B cell (primary cell): ENCODE measurements at regions not wholly inside any gene's neighbourhood (a gene's known extent, or its start where the extent isn't known, plus 50 kb on each side); places are given as distances from the start of the nearest gene placed in this dataset.

Experiments
- CTCF ChIP-seq: fragments of 200-600 bp; IDR thresholded peaks from one replicate; pipeline ENCODE4 v1.8.0; 2022; ENCODE audit warnings: antibody characterized with exemption, mild to moderate bottlenecking
- EZH2 ChIP-seq: IDR thresholded peaks from 2 replicates; pipeline ENCODE4 v1.6.1; 2012; ENCODE audit warnings: borderline replicate concordance, low read depth, mild to moderate bottlenecking, moderate library complexity, low read length; ENCODE audit not compliant: insufficient read depth, poor library complexity, severe bottlenecking

- TF ChIP-seq CTCF (no peak), EZH2 (no peak)
Observed at GRCh38 chr3:124415446-124415960, 314.7 kb upstream of the UMPS start.
